ENCODE measurements at regions not wholly inside any gene's neighbourhood (a gene's known extent, or its start where the extent isn't known, plus 50 kb on each side); places are given as distances from the start of the nearest gene placed in this dataset.
A peak's percentile ranks its signal among the peaks of the same experiment; 100 is the strongest.

DNA sequence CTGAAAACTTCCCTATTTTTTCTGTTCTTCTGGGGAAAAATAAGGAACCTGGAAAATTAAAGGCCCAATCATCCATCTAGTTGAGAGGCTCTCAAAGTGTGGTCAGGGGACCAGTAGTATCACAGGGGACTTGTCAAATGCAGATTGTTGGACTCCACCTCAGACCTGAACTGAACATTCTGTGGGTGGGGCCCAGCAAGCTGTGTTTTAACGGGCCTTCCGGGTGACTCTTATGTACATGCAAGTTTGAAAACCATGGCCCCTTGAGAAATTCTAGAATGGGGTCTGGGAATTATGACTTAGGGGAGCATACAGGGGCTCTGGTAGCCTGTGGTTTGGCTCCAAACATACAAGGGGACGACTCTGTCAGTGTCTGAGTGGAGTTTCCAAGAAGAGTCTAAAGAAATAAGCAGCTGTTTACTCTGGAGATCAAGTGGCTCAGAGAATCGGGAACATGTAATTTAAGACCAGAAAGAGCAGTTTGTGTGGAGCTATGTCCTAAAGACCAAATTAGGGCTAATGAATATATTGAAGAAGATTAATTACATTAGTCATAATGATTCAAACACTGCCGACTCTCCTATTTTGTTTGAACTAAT is 177.4 kb downstream of the SLC28A3 start:
- H3K36me3 ChIP-seq = no peaks in the 10 kb centered on the region
- intact Hi-C loops (cut with DNase I; ENCODE audit: low total_unique reads) (no loop called here), in situ Hi-C loops (cut with MboI; ENCODE audit: low pct_ligation_motif_present in 1 of 4, low pct_unique_long_range_greater_than_20kb in 1 of 4, low sequenced_read_pairs in 3 of 4) (loop anchor here in 3 of 4 donors (10.0 to 25.0 kb wide), 2 partner anchors 226 to 228 kb away; no protein-coding TSS in a partner anchor)
- peaks cover 7% of the 10 kb centered on the region for H3K27me3 ChIP-seq
- no peak for DNase-seq
- H3K4me3 ChIP-seq = no peak overlapping the region
- 62 to 73% methylated on average over 3 to 5 of the region's 5 CpGs for WGBS, 2 donors (ENCODE audit: low coverage in 1 of 2)
- H3K4me1 ChIP-seq = no peaks in the 10 kb centered on the region
- H3K9me3 ChIP-seq = no peaks in the 10 kb centered on the region
- TF ChIP-seq CTCF (IDR thresholded peaks at IDR 0.05) (no peak), EP300 (IDR thresholded peaks at IDR 0.05; ENCODE audit: low read depth) (no peak), POLR2AphosphoS5 (IDR thresholded peaks at IDR 0.05) (no peak), POLR2A (IDR thresholded peaks at IDR 0.05) (no peak)
- no peak overlapping the region for H3K27ac ChIP-seq

DNA sequence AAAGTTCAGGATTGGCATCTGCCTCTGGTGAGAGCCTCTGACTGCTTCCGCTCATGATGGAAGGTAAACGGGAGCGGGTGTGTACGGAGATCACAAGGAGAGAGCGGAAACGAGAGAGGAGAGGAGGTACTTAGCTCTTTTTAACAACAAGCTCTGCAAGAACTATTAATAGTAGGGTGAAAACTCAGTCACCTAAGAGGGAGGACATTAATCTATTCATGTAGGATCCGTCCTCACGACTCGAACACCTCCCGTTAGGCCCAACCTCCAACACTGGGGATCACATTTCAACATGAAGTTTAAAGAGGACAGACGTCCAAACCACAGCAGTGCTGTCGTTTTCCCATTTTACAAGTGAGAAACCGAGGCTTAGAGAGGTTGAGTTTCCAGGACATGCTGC is 173.7 kb downstream of the SLC28A3 start:
- no peak for DNase-seq
- Histone ChIP-seq H3K4me3 (no peak overlapping the region), H3K4me1 (peaks cover 0 to 7% (median 2%) of the 10 kb centered on the region in 4 donors), H3K27me3 (no peaks in the 10 kb centered on the region), H3K36me3 (no peaks in the 10 kb centered on the region), H3K9me3 (no peaks in the 10 kb centered on the region), H3K27ac (no peak overlapping the region)
- 76 to 80% methylated on average over 9 to 13 of the region's 13 CpGs for WGBS, 2 donors (ENCODE audit: low coverage in 1 of 2)
- in situ Hi-C loops (cut with MboI; ENCODE audit: low pct_ligation_motif_present in 1 of 4, low pct_unique_long_range_greater_than_20kb in 1 of 4, low sequenced_read_pairs in 3 of 4) = loop anchor here in 3 of 4 donors (10.0 to 25.0 kb wide), 2 partner anchors 230 to 232 kb away; no protein-coding TSS in a partner anchor
- intact Hi-C loops (cut with DNase I; ENCODE audit: low total_unique reads) = no loop called here
- TF ChIP-seq EP300 (IDR thresholded peaks at IDR 0.05; ENCODE audit: low read depth) = no peak
- no peak for TF ChIP-seq CTCF (IDR thresholded peaks at IDR 0.05)
- no peak for TF ChIP-seq POLR2AphosphoS5 (IDR thresholded peaks at IDR 0.05)
- TF ChIP-seq POLR2A (IDR thresholded peaks at IDR 0.05) = no peak

GRCh38 chr9:84169240-84169639 is 171.3 kb downstream of the SLC28A3 start:
- H3K27ac ChIP-seq = no peak overlapping the region
- H3K36me3 ChIP-seq = no peaks in the 10 kb centered on the region
- H3K9me3 ChIP-seq = no peaks in the 10 kb centered on the region
- no peak for DNase-seq
- in situ Hi-C loops (cut with MboI; ENCODE audit: low pct_ligation_motif_present in 1 of 4, low pct_unique_long_range_greater_than_20kb in 1 of 4, low sequenced_read_pairs in 3 of 4) = loop anchor here in 3 of 4 donors (10.0 to 25.0 kb wide), 2 partner anchors 232 to 234 kb away; no protein-coding TSS in a partner anchor
- peaks cover 0 to 7% (median 2%) of the 10 kb centered on the region in 4 donors for H3K4me1 ChIP-seq
- intact Hi-C loops (cut with DNase I; ENCODE audit: low total_unique reads) = no loop called here
- H3K4me3 ChIP-seq = no peak overlapping the region
- H3K27me3 ChIP-seq = no peaks in the 10 kb centered on the region
- TF ChIP-seq POLR2AphosphoS5 (IDR thresholded peaks at IDR 0.05) (no peak), EP300 (IDR thresholded peaks at IDR 0.05; ENCODE audit: low read depth) (no peak), POLR2A (IDR thresholded peaks at IDR 0.05) (no peak), CTCF (IDR thresholded peaks at IDR 0.05) (no peak)

- Histone ChIP-seq H3K36me3 (no peaks in the 10 kb centered on the region), H3K27ac (peak overlapping the region in 3 of 4 donors; percentile 3 to 42 (median 31)), H3K27me3 (no peaks in the 10 kb centered on the region), H3K9me3 (no peaks in the 10 kb centered on the region), H3K4me3 (no peak overlapping the region), H3K4me1 (peaks cover 0 to 10% (median 2%) of the 10 kb centered on the region in 4 donors)
- TF ChIP-seq EP300 (IDR thresholded peaks at IDR 0.05; ENCODE audit: low read depth) (no peak), POLR2AphosphoS5 (IDR thresholded peaks at IDR 0.05) (peak in 2 of 3 donors; percentile 69 to 71), CTCF (IDR thresholded peaks at IDR 0.05) (peak in 1 of 5 experiments; percentile 34), POLR2A (IDR thresholded peaks at IDR 0.05) (no peak)
- in situ Hi-C loops (cut with MboI; ENCODE audit: low pct_ligation_motif_present in 1 of 4, low pct_unique_long_range_greater_than_20kb in 1 of 4, low sequenced_read_pairs in 3 of 4) (loop anchor here in 3 of 4 donors (10.0 to 25.0 kb wide), 2 partner anchors 233 to 236 kb away; no protein-coding TSS in a partner anchor), intact Hi-C loops (cut with DNase I; ENCODE audit: low total_unique reads) (loop anchor here (5.0 kb wide), 1 partner anchor 233 kb away; no protein-coding TSS in a partner anchor)
- WGBS, 2 donors (ENCODE audit: low coverage in 1 of 2) = 54 to 60% methylated on average over 1 to 9 of the region's 9 CpGs
- DNase-seq = peak; percentile 73
Measured at GRCh38 chr9:84170521-84171141, 169.9 kb downstream of the SLC28A3 start.
